ENCODE measurements at regions not wholly inside any gene's neighbourhood (a gene's known extent, or its start where the extent isn't known, plus 50 kb on each side); places are given as distances from the start of the nearest gene placed in this dataset.
"Not testable (repeated sequence)": the region's sequence is repeated elsewhere in the genome, so short reads cannot be mapped to it uniquely, and the experiment has no call there.

DNA sequence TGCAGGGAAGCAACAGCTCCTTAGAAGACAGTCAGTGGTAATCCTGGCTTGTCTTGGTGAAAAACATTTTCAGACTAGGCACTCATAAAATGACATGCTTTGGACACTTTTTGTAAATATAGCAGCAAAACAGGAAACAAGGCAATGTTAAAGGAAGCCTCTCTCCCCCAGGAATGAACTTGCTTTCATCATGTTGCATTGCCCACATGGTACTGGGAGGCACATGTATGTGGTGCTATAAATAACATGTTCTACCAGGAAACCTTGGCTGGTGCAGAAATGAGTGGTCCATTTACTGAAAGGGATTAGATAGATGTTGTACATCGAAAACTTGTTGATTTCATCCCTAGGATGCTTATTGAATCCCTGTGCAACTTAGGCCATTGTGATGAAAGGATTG, 121.4 kb upstream of the RREB1 start:
- no peak for DNase-seq

DNA sequence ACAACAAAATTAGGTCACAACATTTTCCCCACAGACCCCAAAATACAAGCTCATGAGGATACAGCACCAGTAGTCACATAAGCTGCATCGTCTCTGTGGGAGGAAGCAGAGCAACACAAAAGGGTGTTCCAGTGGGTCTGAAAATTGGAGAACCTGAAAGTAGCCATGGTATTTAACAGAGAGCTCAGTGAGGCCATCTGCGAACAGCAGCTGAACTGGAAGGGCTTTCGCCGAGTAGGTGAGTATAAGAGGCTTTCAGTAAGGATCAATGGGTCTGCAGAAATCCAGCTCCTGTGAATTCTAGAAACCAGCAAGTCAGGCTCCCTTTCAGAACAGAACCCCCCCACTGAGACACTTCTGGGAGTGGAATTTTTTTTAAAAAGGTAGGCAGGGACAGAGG, 120.0 kb upstream of the RREB1 start:
- DNase-seq, result no peak

DNA sequence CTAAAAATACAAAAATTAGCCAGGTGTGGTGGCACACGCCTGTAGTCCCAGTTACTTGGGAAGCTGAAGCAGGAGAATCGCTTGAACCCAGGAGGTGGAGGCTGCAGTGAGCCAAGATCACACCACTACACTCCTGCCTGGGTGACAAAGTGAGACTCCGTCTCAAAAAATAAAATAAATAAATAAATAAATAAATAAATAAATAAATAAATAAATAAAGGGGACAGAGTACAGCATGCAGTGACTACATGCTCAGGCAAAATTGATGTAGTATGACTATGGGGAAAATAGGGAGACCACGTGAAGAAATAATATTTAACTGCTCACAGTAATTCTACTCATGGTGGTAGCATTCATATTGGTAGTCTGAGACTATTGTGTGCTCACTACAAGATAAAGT, 117.7 kb upstream of the RREB1 start:
- DNase-seq, result not testable (repeated sequence)

DNA sequence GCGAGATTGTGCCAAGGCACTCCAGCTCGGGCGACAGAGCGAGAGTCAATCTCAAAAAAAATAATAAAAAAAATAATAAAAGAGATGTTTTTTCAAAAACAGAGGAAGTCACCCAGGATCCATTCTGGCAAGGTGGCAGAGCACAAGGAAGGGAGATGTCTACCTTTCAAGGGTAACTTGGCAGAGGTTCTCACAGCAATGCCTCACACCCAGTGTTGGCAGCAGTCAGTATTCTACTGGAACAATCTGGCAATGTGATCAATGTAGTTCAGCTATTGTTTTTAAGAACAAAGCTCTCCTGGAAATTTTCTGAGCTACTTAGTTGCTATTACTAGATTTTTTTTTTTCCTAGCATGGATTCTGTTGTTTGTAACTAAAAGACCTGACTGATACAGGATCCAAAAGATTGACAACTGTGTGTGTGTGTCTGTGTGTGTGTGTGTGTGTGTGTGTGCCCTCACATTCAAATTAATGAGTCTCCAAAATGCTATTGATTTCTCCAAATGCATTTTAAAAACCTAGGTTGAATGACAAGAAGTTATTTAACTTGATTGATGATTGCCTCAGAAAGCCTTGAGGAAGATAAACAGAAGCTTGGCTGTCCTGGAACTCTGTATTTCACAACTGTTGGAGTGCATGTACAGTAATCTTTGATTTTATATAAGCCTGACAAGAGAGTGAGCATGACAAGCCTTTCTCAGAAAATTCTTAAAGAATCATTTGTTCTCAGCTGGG, 114.1 kb upstream of the RREB1 start:
- DNase-seq, result no peak

DNA sequence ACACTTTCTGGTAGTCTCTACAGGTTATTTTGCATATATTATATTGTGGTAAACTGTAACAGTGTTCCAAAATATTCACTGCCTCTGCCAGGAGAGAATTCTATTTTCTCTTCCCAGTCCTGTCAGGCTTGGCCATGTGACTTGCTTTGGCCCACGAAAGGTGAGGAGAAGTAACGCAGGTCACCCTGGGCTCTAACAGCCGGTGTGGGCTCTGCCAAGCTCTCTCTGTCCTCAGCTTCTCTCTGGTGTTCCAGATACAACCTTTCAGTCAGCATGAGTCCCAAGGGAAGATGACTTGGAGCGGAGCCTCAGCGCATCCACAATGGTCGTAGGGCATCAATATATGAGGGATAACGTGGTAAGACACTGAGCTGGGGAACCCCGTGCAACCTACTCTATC, 113.0 kb upstream of the RREB1 start:
- DNase-seq, result no peak

DNA sequence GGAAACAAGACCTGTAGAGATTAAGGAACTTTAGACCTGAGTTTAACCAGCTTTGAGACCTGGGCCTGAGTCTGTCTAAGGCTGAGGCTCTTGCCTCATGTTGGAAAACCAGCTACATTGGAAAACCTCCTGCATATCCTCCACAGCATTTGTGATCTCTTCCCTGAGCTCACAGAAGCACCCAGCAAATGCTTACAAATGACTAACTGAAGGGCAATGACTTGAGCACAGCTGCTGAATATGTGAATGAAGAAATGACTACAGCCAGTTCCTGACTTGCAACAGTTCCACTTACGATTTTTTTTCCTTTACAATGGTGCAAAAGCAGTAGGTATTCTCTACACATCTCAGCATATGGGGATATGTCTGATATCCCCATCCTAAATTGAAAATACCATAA, 112.4 kb upstream of the RREB1 start:
- no peak for DNase-seq

DNA sequence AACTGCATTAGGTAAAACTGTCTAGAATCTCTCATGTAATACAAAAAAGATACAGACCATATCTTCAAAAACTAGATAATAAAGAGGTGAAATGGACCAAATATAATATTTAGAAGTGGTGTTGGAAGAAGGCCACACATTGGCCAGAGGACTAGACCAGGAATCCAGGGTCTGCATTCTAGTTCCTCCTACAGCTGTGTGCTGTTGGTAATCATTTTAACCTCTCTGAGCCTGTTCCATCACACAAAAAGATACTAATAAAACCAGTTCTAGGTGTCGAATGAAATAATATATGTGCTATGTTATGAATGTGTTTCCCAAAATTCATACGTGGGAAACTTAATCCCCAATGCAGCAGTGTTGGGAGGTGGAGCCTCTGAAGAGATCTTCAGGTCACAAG, 111.6 kb upstream of the RREB1 start:
- DNase-seq, result no peak

DNA sequence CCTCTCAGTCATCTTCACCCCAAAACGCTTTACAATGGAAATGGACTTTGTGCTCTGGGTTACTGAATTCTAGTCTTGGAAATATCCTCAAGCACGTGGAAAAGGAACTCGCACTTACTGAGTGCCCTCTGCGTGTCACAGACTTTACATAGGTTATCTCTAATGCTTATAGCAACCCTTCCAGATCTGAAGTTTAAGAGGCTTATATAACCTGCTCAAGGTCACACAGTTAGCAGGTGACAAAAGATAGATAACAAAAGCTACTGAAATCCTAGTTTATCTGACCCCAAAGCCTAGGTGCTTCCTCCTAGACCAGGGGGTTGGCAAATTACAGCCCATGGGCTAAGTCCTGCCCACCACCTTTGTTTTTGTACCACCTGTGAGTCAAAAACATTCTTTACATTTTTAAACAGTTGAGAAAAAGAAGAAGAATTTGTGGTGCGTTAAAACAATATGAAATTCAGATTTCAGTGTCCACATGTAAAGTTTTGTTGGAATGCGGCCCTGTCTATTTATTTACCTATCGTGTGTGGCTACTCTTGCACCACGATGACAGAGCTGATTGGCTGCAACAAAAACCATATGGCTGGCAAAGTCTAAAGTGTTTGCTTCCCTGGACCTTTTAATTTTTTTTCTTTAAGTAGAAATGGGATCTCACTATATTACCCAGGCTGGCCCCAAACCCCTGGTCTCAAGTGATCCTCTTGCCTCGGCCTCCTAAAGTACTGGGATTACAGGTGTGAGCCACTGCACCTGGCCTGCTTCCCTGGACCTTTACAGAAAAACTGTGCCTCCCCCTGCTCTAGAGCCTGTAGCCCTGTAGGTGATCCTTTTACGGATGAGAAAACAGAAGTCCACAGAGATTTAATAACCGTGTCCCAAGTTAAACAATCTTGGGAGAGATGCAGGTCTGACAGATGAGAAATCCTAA, 110.2 kb upstream of the RREB1 start:
- DNase-seq, result no peak

- no peak for DNase-seq
These were observed 109.6 kb upstream of the RREB1 start for GRCh38 chr6:6998194-6998569.

GRCh38 chr6:7000825-7001777, 106.7 kb upstream of the RREB1 start:
- no peak for DNase-seq

GRCh38 chr6:7003041-7003440, 104.7 kb upstream of the RREB1 start:
- DNase-seq, result no peak

GRCh38 chr6:7004581-7005297, 103.0 kb upstream of the RREB1 start:
- DNase-seq, result no peak

- DNase-seq, result no peak
These were observed 101.1 kb upstream of the RREB1 start for GRCh38 chr6:7006515-7007191.

DNA sequence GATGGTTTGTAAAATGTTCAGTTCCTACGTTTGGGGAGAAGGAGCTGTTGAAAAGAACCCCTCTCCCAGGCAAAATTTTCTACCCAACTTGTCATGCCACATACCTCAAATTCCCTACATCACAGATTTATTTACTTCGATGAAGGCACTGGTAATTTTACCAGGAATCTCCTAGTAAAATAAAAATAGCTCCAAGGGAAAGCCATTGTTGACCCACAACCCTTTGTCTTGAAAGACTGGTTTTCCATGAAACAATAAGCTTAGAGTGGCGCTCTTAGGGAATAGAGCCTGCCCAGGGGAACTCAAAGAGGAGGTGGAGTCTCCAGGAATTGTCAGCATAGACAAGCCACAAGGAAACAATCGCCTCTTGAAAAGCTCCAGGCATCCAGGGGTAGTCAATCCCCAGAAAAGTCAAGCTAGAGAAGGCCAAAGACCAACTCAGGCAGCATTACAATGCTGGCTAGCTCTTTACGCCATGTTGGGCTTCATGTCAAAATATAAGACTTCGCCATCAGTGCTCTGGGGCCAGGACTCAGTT, 99.2 kb upstream of the RREB1 start:
- no peak for DNase-seq

DNA sequence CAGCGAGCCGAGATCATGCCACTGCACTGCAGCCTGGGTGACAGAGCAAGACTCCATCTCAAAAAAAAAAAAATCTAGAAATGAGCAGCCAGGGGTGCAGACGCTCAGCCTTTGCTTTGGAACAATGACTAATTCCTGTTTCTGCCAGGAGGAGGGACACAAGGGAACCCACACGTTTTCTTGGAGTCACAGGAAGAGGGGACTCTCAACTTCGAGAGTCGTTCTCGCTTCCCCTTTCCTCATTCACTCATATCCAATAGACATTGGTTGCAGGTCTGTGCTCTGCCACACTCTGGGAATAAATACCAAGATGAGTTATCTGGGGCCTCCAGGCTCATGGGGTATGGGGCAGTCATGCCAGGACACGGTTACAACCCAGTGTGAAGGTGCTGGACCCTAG, 91.5 kb upstream of the RREB1 start:
- no peak for DNase-seq

DNA sequence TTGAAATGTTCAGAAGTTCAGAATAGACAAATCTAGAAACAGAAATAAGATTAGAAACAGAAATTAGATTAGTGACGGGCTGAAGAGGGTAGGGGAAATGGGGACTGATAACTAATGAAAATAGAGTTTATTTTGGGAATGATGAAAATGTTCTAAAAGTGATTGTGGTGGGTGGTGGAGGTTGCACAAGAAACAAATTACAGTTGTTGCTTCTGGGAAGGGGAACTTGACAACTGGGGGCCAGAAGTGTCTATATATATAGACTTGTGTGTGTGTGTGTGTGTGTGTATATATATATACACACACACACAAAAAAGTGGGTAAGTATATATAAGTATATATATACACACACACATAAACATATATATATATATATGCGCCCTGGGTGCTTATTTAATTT, 86.5 kb upstream of the RREB1 start:
- DNase-seq, result no peak

DNA sequence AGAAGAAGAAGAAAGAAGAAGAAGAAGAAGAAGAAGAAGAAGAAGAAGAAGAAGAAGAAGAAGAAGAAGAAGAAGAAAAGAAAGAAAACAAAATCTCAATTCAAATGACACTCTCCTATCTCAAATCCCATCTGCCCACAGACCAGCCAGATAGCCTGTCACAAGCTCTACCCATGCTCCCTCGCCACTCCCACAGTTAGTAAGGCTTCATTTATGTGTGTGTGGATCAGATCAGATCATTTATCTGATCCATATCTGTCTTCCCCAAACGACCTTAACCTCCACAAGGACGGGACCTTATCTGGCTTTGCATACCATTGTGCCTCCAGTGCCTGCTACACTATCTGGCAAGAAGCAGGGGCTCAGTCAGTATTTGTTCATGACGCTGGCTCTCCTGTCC, 81.9 kb upstream of the RREB1 start:
- no peak for DNase-seq

DNA sequence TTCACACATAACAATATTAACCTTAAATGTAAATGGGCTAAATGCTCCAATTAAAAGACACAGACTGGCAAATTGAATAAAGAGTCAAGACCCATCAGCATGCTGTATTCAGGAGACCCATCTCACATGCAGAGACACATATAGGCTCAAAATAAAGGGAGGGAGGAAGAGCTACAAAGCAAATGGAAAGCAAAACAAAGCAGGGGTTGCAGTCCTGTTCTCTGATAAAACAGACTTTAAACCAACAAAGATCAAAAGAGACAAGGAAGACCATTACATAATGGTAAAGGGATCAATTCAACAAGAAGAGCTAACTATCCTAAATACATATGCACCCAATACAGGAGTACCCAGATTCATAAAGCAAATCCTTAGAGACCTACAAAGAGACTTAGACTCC, 78.8 kb upstream of the RREB1 start:
- not testable (repeated sequence) for DNase-seq

- not testable (repeated sequence) for DNase-seq
These were observed 76.8 kb upstream of the RREB1 start for GRCh38 chr6:7030968-7031367.

DNA sequence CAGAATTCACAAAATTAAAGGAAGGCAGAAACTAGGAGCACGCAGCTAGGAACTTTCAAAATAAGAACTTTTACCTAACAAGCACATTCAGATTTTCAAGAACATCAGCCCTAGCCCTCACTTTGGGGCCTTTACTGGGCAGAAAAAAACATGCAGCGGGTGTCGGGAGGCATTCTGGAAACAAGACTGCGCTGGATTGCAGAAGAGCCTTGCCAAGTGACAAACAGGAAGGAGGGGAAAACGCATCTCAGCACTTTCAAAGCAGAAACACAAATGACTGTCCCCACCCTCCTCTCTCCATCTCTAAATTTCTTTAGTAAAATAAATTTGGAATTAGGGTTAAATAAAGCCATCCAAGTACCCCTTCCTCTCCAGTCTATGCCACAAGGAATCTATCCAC, 74.6 kb upstream of the RREB1 start:
- no peak for DNase-seq

DNA sequence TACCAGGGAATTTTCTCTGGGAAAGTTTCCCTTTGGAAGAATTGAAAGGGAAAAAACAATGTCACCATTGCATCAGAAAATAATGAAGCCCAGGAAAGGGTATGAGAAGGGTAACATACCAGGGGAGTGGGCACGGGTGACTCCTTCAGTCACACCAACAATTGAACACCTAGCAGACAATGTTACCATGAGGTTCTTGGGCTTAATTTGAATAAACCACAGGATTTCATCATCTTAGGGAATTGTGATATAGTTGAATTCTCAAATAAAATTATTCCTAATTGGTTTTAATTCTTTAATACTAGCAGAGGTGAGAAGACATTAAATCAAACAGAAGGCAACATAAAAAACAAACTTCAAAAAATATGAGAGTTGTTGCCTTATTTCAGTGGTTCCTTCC, 73.7 kb upstream of the RREB1 start:
- no peak for DNase-seq

GRCh38 chr6:7035837-7036249, 71.9 kb upstream of the RREB1 start:
- DNase-seq, result no peak

Data from CD4-positive, alpha-beta T cell treated with Interferon alpha-2 for 1 hour (primary cell).